Panc1 (cell line): ENCODE measurements at regions not wholly inside any gene's neighbourhood (a gene's known extent, or its start where the extent isn't known, plus 50 kb on each side); places are given as distances from the start of the nearest gene placed in this dataset.
"Not testable (repeated sequence)": the region's sequence is repeated elsewhere in the genome, so short reads cannot be mapped to it uniquely, and the experiment has no call there.

ENCODE experiments used
- ATAC-seq: fragments of 200-7000 bp; cut with Tn5 transposase; 2 replicates; pipeline ENCODE4 v1.9.1; 2020; ENCODE audit warnings: mild to moderate bottlenecking, moderate library complexity
- BruUV-seq: library from RNA; stranded (reverse); fragments of 400-500 nt; replicated peaks from 2 replicates; lab custom pipeline; 2021; lab: Mats Ljungman, UMichigan
- CTCF ChIA-PET: fragments of 300-600 bp; sonication (Branson Sonifier 250); formaldehyde crosslinking; loops from one replicate; lab custom pipeline; 2022; ENCODE audit warnings: antibody characterized with exemption; lab: Charles Lee
- POLR2A ChIA-PET: fragments of 300-600 bp; sonication (Branson Sonifier 250); formaldehyde crosslinking; loops from one replicate; lab custom pipeline; 2022; ENCODE audit warnings: antibody characterized with exemption; lab: Charles Lee
- DNase-seq: peaks from one replicate; pipeline ENCODE4 v3.0.0-alpha.2; 2010; ENCODE audit warnings: low read depth, low spot score
- H3K27ac ChIP-seq: 2 replicates; pipeline ENCODE4 v1.5.1; 2011; ENCODE audit warnings: mild to moderate bottlenecking, low read length, inconsistent platforms
- H3K27me3 ChIP-seq: fragments of 200-500 bp; sonication (Bioruptor generic); 2 replicates; pipeline ENCODE4 v1.6.0; 2014; ENCODE audit warnings: low read length, inconsistent platforms; ENCODE audit not compliant: control insufficient read depth, insufficient read depth
- H3K36me3 ChIP-seq: fragments of 200-500 bp; sonication (Bioruptor generic); 2 replicates; pipeline ENCODE4 v1.5.1; 2014; ENCODE audit warnings: inconsistent platforms, mild to moderate bottlenecking, low read length, moderate library complexity; ENCODE audit not compliant: control insufficient read depth, insufficient read depth
- H3K4me1 ChIP-seq: 2 replicates; pipeline ENCODE4 v1.5.1; 2011; ENCODE audit warnings: inconsistent platforms, mild to moderate bottlenecking, low read length, moderate library complexity; ENCODE audit not compliant: control insufficient read depth, insufficient read depth
- H3K4me3 ChIP-seq, 2 experiments: 2 replicates each; pipeline ENCODE4 v1.5.1; 2011 to 2012; ENCODE audit warnings: low read depth in 2 of 2, low read length in 2 of 2, mild to moderate bottlenecking in 2 of 2, inconsistent platforms in 1 of 2, moderate library complexity in 1 of 2
- H3K9me3 ChIP-seq: fragments of 200-500 bp; sonication (Bioruptor generic); 2 replicates; pipeline ENCODE4 v1.5.1; 2014; ENCODE audit warnings: low read depth, mild to moderate bottlenecking, inconsistent platforms, low read length, moderate library complexity; ENCODE audit not compliant: control insufficient read depth, insufficient read depth
- POLR2AphosphoS5 ChIP-seq: IDR thresholded peaks from 2 replicates; pipeline ENCODE4 v1.6.1; 2012; ENCODE audit warnings: mild to moderate bottlenecking, low read depth, low read length, moderate library complexity
- SIN3A ChIP-seq: IDR thresholded peaks from 2 replicates; pipeline ENCODE4 v1.6.1; 2012; ENCODE audit warnings: low read depth, mild to moderate bottlenecking, low read length, moderate library complexity, borderline replicate concordance; ENCODE audit not compliant: insufficient read depth
- TCF7L2 ChIP-seq: IDR thresholded peaks from 2 replicates; pipeline ENCODE4 v1.6.1; 2011; ENCODE audit warnings: mild to moderate bottlenecking, low read depth, low read length, inconsistent platforms
- in situ Hi-C: cut with HindIII; loops from 2 replicates; pipeline ENCODE4 v1.10.0; 2016; ENCODE audit warnings: low sequenced_read_pairs, low pct_unique_long_range_greater_than_20kb
- intact Hi-C: fragments of 100-400 bp; cut with micrococcal nuclease; formaldehyde crosslinking; loops from one replicate; pipeline ENCODE4 v1.10.0; 2022; ENCODE audit not compliant: unreplicated experiment
- TF ChIP-seq, protein P1 (sequence below): fragments of 450-650 bp; IDR thresholded peaks from 2 replicates; pipeline ENCODE4 v1.5.1; 2017; ENCODE audit warnings: mild to moderate bottlenecking
- TF ChIP-seq, protein P2 (sequence below), 2 experiments: IDR thresholded peaks; 2 replicates each; pipeline ENCODE4 v1.6.1; 2011 to 2012; ENCODE audit warnings: low read depth in 2 of 2, control low read depth in 1 of 2, low read length in 1 of 2, mild to moderate bottlenecking in 1 of 2, moderate library complexity in 1 of 2; ENCODE audit not compliant: insufficient read depth in 1 of 2

DNA sequence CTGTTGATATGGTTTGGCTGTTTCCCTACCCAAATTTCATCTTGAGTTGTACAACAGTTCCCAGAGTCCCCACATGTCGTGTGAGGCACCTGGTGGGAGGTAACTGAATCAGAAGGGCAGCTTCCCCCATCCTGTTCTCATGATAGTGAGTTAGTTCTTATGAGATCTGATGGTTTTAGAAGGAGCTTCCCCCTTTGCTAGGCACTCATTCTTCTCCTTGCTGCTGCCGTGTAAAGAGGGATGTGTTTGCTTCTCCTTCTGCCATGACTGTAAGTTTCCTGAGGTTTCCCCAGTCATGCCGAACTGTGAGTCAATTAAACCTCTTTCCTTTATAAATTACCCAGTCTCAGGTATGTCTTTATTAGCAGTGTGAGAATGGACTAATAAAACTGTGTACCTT lies 54.7 kb upstream of the PPARGC1A start:
- CTCF ChIA-PET, H3K4me1 ChIP-seq: not testable (repeated sequence)

DNA sequence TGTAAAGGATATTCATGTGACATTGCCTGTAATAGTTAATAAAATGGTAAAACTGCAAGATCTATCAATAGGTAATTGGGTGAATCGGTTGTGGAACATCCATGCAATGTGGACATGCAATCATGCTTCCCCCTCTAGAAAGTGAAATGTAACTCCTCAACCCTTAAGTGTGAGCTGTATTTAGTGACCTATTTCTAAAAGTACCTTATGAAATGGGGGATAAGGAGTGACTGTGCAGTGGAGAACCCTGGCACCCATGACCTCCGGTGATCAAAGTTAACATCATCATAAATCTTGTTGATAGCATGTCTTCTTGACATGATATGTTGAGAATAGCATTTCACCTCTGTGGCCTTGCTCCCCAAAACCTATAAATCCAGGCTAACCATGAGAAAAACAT lies 53.6 kb upstream of the PPARGC1A start:
- ATAC-seq (no peak), DNase-seq (no peak)
- no peaks in the 10 kb centered on the region for H3K9me3 ChIP-seq
- no TSS peak for BruUV-seq
- TF ChIP-seq TCF7L2: no peak
- no peak for TF ChIP-seq SIN3A
- TF ChIP-seq, protein P1, sequence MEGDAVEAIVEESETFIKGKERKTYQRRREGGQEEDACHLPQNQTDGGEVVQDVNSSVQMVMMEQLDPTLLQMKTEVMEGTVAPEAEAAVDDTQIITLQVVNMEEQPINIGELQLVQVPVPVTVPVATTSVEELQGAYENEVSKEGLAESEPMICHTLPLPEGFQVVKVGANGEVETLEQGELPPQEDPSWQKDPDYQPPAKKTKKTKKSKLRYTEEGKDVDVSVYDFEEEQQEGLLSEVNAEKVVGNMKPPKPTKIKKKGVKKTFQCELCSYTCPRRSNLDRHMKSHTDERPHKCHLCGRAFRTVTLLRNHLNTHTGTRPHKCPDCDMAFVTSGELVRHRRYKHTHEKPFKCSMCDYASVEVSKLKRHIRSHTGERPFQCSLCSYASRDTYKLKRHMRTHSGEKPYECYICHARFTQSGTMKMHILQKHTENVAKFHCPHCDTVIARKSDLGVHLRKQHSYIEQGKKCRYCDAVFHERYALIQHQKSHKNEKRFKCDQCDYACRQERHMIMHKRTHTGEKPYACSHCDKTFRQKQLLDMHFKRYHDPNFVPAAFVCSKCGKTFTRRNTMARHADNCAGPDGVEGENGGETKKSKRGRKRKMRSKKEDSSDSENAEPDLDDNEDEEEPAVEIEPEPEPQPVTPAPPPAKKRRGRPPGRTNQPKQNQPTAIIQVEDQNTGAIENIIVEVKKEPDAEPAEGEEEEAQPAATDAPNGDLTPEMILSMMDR: no peak
- TF ChIP-seq, protein P2, sequence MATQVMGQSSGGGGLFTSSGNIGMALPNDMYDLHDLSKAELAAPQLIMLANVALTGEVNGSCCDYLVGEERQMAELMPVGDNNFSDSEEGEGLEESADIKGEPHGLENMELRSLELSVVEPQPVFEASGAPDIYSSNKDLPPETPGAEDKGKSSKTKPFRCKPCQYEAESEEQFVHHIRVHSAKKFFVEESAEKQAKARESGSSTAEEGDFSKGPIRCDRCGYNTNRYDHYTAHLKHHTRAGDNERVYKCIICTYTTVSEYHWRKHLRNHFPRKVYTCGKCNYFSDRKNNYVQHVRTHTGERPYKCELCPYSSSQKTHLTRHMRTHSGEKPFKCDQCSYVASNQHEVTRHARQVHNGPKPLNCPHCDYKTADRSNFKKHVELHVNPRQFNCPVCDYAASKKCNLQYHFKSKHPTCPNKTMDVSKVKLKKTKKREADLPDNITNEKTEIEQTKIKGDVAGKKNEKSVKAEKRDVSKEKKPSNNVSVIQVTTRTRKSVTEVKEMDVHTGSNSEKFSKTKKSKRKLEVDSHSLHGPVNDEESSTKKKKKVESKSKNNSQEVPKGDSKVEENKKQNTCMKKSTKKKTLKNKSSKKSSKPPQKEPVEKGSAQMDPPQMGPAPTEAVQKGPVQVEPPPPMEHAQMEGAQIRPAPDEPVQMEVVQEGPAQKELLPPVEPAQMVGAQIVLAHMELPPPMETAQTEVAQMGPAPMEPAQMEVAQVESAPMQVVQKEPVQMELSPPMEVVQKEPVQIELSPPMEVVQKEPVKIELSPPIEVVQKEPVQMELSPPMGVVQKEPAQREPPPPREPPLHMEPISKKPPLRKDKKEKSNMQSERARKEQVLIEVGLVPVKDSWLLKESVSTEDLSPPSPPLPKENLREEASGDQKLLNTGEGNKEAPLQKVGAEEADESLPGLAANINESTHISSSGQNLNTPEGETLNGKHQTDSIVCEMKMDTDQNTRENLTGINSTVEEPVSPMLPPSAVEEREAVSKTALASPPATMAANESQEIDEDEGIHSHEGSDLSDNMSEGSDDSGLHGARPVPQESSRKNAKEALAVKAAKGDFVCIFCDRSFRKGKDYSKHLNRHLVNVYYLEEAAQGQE (IDR thresholded peaks at IDR 0.05; ENCODE audit: insufficient read depth in 1 of 2, low read depth in 2 of 2, low read length in 1 of 2): no peak
- no peak for TF ChIP-seq POLR2AphosphoS5
- intact Hi-C loops: no loop called here
- H3K27me3 ChIP-seq: no peaks in the 10 kb centered on the region
- POLR2A ChIA-PET: no interaction called here
- H3K36me3 ChIP-seq: no peaks in the 10 kb centered on the region
- H3K4me1 ChIP-seq: no peaks in the 10 kb centered on the region
- H3K4me3 ChIP-seq: no peak overlapping the region
- H3K27ac ChIP-seq: no peak overlapping the region
- CTCF ChIA-PET: no interaction called here
- in situ Hi-C loops: no loop called here

More for the DNA sequence above, 54.7 kb upstream of the PPARGC1A start:
- H3K9me3 ChIP-seq, intact Hi-C loops, BruUV-seq, H3K27me3 ChIP-seq, POLR2A ChIA-PET, H3K36me3 ChIP-seq, H3K27ac ChIP-seq, H3K4me3 ChIP-seq, ATAC-seq, DNase-seq, in situ Hi-C loops: not testable (repeated sequence)

DNA sequence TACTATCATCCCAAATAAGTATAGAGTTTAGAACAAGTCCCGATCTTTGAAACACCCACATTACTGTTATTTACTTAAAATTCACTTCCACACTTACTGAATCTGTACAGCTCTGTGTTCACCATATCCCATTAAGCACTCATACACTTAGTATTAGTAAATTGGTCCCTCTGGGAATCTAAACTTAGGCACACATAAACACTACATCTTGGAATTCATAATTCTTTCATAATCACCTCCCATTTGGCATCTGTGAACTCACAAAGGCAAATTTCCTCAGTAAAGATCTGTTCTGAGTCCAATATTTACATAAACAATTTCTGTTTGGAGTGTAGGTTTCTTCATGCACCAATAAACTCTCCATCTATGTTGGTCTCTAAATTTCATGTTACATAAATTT lies 52.6 kb upstream of the PPARGC1A start:
- Histone ChIP-seq H3K4me1 (no peaks in the 10 kb centered on the region), H3K27me3 (no peaks in the 10 kb centered on the region), H3K27ac (no peak overlapping the region), H3K36me3 (no peaks in the 10 kb centered on the region), H3K4me3 (no peak overlapping the region), H3K9me3 (no peaks in the 10 kb centered on the region)
- ATAC-seq: no peak
- ChIA-PET CTCF (no interaction called here), POLR2A (no interaction called here)
- intact Hi-C loops: no loop called here
- in situ Hi-C loops: no loop called here
- DNase-seq: no peak
- TF ChIP-seq SIN3A (no peak), POLR2AphosphoS5 (no peak), TCF7L2 (no peak)
- BruUV-seq: no TSS peak
